ENCODE measurements at regions not wholly inside any gene's neighbourhood (a gene's known extent, or its start where the extent isn't known, plus 50 kb on each side); places are given as distances from the start of the nearest gene placed in this dataset.
"Not testable (repeated sequence)": the region's sequence is repeated elsewhere in the genome, so short reads cannot be mapped to it uniquely, and the experiment has no call there.

- no peak for DNase-seq
Measured at GRCh38 chr22:49674479-49675050, 153.1 kb downstream of the BRD1 start.

- no peak for DNase-seq
Measured at GRCh38 chr22:49673048-49673447, 154.6 kb downstream of the BRD1 start.

- DNase-seq, result no peak
Measured at GRCh38 chr22:49672014-49672516, 155.6 kb downstream of the BRD1 start.

- no peak for DNase-seq
Measured at GRCh38 chr22:49671331-49672013, 156.2 kb downstream of the BRD1 start.

- DNase-seq, result no peak
Measured at GRCh38 chr22:49670456-49671330, 157.0 kb downstream of the BRD1 start.

- peak; percentile 8 for DNase-seq
Measured at GRCh38 chr22:49669969-49670455, 157.7 kb downstream of the BRD1 start.

GRCh38 chr22:49669427-49669968 lies 158.2 kb downstream of the BRD1 start:
- DNase-seq, result not testable (repeated sequence)

GRCh38 chr22:49668402-49668801 lies 159.3 kb downstream of the BRD1 start:
- no peak for DNase-seq

GRCh38 chr22:49667236-49667635 lies 160.4 kb downstream of the BRD1 start:
- DNase-seq, result no peak

GRCh38 chr22:49666146-49666809 lies 161.4 kb downstream of the BRD1 start:
- DNase-seq, result no peak

GRCh38 chr22:49664891-49665290 lies 162.8 kb downstream of the BRD1 start:
- no peak for DNase-seq

GRCh38 chr22:49664371-49664881 lies 163.2 kb downstream of the BRD1 start:
- no peak for DNase-seq

GRCh38 chr22:49663823-49664222 lies 163.8 kb downstream of the BRD1 start:
- no peak for DNase-seq

GRCh38 chr22:49663311-49663711 lies 164.4 kb downstream of the BRD1 start:
- no peak for DNase-seq

GRCh38 chr22:49662681-49663080 lies 165.0 kb downstream of the BRD1 start:
- no peak for DNase-seq

GRCh38 chr22:49660794-49661781 lies 166.6 kb downstream of the BRD1 start:
- no peak for DNase-seq

GRCh38 chr22:49660321-49660720 lies 167.4 kb downstream of the BRD1 start:
- no peak for DNase-seq

- no peak for DNase-seq
Measured at GRCh38 chr22:49659924-49660315, 167.8 kb downstream of the BRD1 start.

- no peak for DNase-seq
Measured at GRCh38 chr22:49659281-49659923, 168.3 kb downstream of the BRD1 start.

- DNase-seq, result no peak
Measured at GRCh38 chr22:49658902-49659280, 168.8 kb downstream of the BRD1 start.

Measured in activated effector memory CD4-positive, alpha-beta T cell treated with Interleukin-2 at 50 U/mL for 16 hours (primary cell).